Right ventricle myocardium superior (tissue), 1 donor: ENCODE measurements at regions not wholly inside any gene's neighbourhood (a gene's known extent, or its start where the extent isn't known, plus 50 kb on each side); places are given as distances from the start of the nearest gene placed in this dataset.
A peak's percentile ranks its signal among the peaks of the same experiment; 100 is the strongest.
"Not testable (repeated sequence)": the region's sequence is repeated elsewhere in the genome, so short reads cannot be mapped to it uniquely, and the experiment has no call there.

Source experiments
- ATAC-seq: fragments of 200-7000 bp; cut with Tn5 transposase; one replicate; pipeline ENCODE4 v1.9.1; 2020; ENCODE audit warnings: mild to moderate bottlenecking; ENCODE audit not compliant: poor library complexity
- DNase-seq: peaks from one replicate; pipeline ENCODE4 v3.0.0-alpha.2; 2020
- intact Hi-C: fragments of 100-400 bp; cut with DNase I; formaldehyde crosslinking; loops from one replicate; pipeline ENCODE4 v1.11.2; 2022
- donor health status: DM: no; HTN: yes; CAD: no; lungs with severe emphysema.

- intact Hi-C loops, result no loop called here
- ATAC-seq (no peak), DNase-seq (no peak)
Observed at GRCh38 chr9:22214497-22215031, 205.5 kb upstream of the CDKN2B start.

- ATAC-seq (no peak), DNase-seq (no peak)
- intact Hi-C loops, result no loop called here
Observed at GRCh38 chr9:22215521-22215920, 206.4 kb upstream of the CDKN2B start.

- ATAC-seq, result no peak
- no peak for DNase-seq
- intact Hi-C loops, result no loop called here
Observed at GRCh38 chr9:22216730-22217172, 207.6 kb upstream of the CDKN2B start.

- intact Hi-C loops, result no loop called here
- DNase-seq, result no peak
- ATAC-seq, result no peak
Observed at GRCh38 chr9:22217254-22217653, 208.1 kb upstream of the CDKN2B start.

GRCh38 chr9:22225856-22226255 lies 216.8 kb upstream of the CDKN2B start:
- intact Hi-C loops, ATAC-seq, DNase-seq: not testable (repeated sequence)

- intact Hi-C loops, result no loop called here
- DNase-seq, result no peak
- ATAC-seq, result no peak
Observed at GRCh38 chr9:22227986-22228385, 218.6 kb upstream of the DMRTA1 start.

GRCh38 chr9:22228542-22228941 lies 218.1 kb upstream of the DMRTA1 start:
- ATAC-seq (no peak), DNase-seq (no peak)
- intact Hi-C loops, result no loop called here

- intact Hi-C loops, result no loop called here
- DNase-seq (no peak), ATAC-seq (no peak)
Observed at GRCh38 chr9:22229069-22229468, 217.6 kb upstream of the DMRTA1 start.

GRCh38 chr9:22231309-22231708 lies 215.3 kb upstream of the DMRTA1 start:
- DNase-seq, ATAC-seq, intact Hi-C loops: not testable (repeated sequence)

GRCh38 chr9:22232971-22233370 lies 213.7 kb upstream of the DMRTA1 start:
- DNase-seq (no peak), ATAC-seq (no peak)
- intact Hi-C loops, result no loop called here

GRCh38 chr9:22237497-22238363 lies 208.9 kb upstream of the DMRTA1 start:
- DNase-seq (no peak), ATAC-seq (no peak)
- intact Hi-C loops, result no loop called here

GRCh38 chr9:22238809-22239684 lies 207.6 kb upstream of the DMRTA1 start:
- ATAC-seq (no peak), DNase-seq (no peak)
- intact Hi-C loops, result no loop called here

- ATAC-seq (no peak), DNase-seq (no peak)
- intact Hi-C loops, result loop anchor here (5.0 kb wide), 1 partner anchor 428 kb away; no protein-coding TSS in a partner anchor
Observed at GRCh38 chr9:22240619-22241018, 206.0 kb upstream of the DMRTA1 start.

GRCh38 chr9:22241024-22241423 lies 205.6 kb upstream of the DMRTA1 start:
- no peak for ATAC-seq
- no peak for DNase-seq
- intact Hi-C loops, result loop anchor here (5.0 kb wide), 1 partner anchor 429 kb away; no protein-coding TSS in a partner anchor

GRCh38 chr9:22241611-22242010 lies 205.0 kb upstream of the DMRTA1 start:
- no peak for ATAC-seq
- intact Hi-C loops, result loop anchor here (5.0 kb wide), 1 partner anchor 429 kb away; no protein-coding TSS in a partner anchor

GRCh38 chr9:22244139-22245011 lies 202.2 kb upstream of the DMRTA1 start:
- ATAC-seq, result peak; percentile 73
- intact Hi-C loops, result loop anchor here (5.0 kb wide), 1 partner anchor 432 kb away; no protein-coding TSS in a partner anchor
- no peak for DNase-seq

More at GRCh38 chr9:22241611-22242010, 205.0 kb upstream of the DMRTA1 start:
- DNase-seq, result no peak

GRCh38 chr9:22255337-22255736 lies 191.3 kb upstream of the DMRTA1 start:
- DNase-seq (no peak), ATAC-seq (no peak)
- intact Hi-C loops, result no loop called here

- intact Hi-C loops, result no loop called here
- DNase-seq (no peak), ATAC-seq (no peak)
Observed at GRCh38 chr9:22256381-22256780, 190.2 kb upstream of the DMRTA1 start.
